SK-N-SH treated with all-trans-retinoic acid at 6 μM for 48 hours (cell line): ENCODE measurements at regions not wholly inside any gene's neighbourhood (a gene's known extent, or its start where the extent isn't known, plus 50 kb on each side); places are given as distances from the start of the nearest gene placed in this dataset.

Experiments
- ATAC-seq: fragments of 200-7000 bp; cut with Tn5 transposase; 3 replicates; pipeline ENCODE4 v1.9.1; 2020; ENCODE audit warnings: mild to moderate bottlenecking, moderate library complexity
- ARNTL ChIP-seq: fragments of 450-650 bp; formaldehyde crosslinking; IDR thresholded peaks from 2 replicates; pipeline ENCODE4 v1.5.0; 2020; ENCODE audit warnings: low read depth, mild to moderate bottlenecking, moderate library complexity, borderline replicate concordance
- BACH2 ChIP-seq: fragments of 250-450 bp; sonication (Bioruptor Pico); IDR thresholded peaks from 2 replicates; pipeline ENCODE4 v1.9.0; 2021; ENCODE audit warnings: mild to moderate bottlenecking, borderline replicate concordance
- CREB5 ChIP-seq: fragments of 250-450 bp; sonication (Bioruptor Pico); IDR thresholded peaks from 2 replicates; pipeline ENCODE4 v1.5.1; 2020; ENCODE audit warnings: low read depth, mild to moderate bottlenecking, moderate library complexity
- CSDC2 ChIP-seq: fragments of 250-450 bp; sonication (Bioruptor Pico); IDR thresholded peaks from 2 replicates; pipeline ENCODE4 v1.5.0; 2020; ENCODE audit warnings: mild to moderate bottlenecking, moderate library complexity
- CSRNP3 ChIP-seq: fragments of 250-450 bp; sonication (Bioruptor Pico); IDR thresholded peaks from 2 replicates; pipeline ENCODE4 v1.5.1; 2021; ENCODE audit warnings: mild to moderate bottlenecking, moderate library complexity
- ESRRG ChIP-seq: fragments of 250-450 bp; sonication (Bioruptor Pico); IDR thresholded peaks from 2 replicates; pipeline ENCODE4 v1.6.1; 2021; ENCODE audit warnings: mild to moderate bottlenecking
- ISL1 ChIP-seq: fragments of 250-450 bp; sonication (Bioruptor Pico); IDR thresholded peaks from 2 replicates; pipeline ENCODE4 v2.1.2; 2022; ENCODE audit warnings: mild to moderate bottlenecking, moderate library complexity
- OSR1 ChIP-seq: fragments of 250-450 bp; sonication (Bioruptor Pico); IDR thresholded peaks from 2 replicates; pipeline ENCODE4 v1.8.0; 2022; ENCODE audit warnings: moderate library complexity, mild to moderate bottlenecking, inconsistent platforms
- PATZ1 ChIP-seq: fragments of 250-450 bp; sonication (Bioruptor Pico); IDR thresholded peaks from 2 replicates; pipeline ENCODE4 v1.8.0; 2020; ENCODE audit warnings: mild to moderate bottlenecking, moderate library complexity, borderline replicate concordance
- POU6F1 ChIP-seq: fragments of 250-450 bp; sonication (Bioruptor Pico); IDR thresholded peaks from 2 replicates; pipeline ENCODE4 v1.8.0; 2021; ENCODE audit warnings: low read depth, mild to moderate bottlenecking, moderate library complexity, borderline replicate concordance
- PPARA ChIP-seq: fragments of 250-450 bp; sonication (Bioruptor Pico); IDR thresholded peaks from 2 replicates; pipeline ENCODE4 v1.5.0; 2020; ENCODE audit warnings: mild to moderate bottlenecking, borderline replicate concordance
- RARB ChIP-seq: fragments of 250-450 bp; sonication (Bioruptor Pico); IDR thresholded peaks from 2 replicates; pipeline ENCODE4 v1.8.0; 2021; ENCODE audit warnings: mild to moderate bottlenecking, moderate library complexity
- SNAI2 ChIP-seq: fragments of 250-450 bp; sonication (Bioruptor Pico); IDR thresholded peaks from 2 replicates; pipeline ENCODE4 v1.5.0; 2020; ENCODE audit warnings: mild to moderate bottlenecking, moderate library complexity
- TCF4 ChIP-seq: fragments of 250-450 bp; sonication (Bioruptor Pico); IDR thresholded peaks from 2 replicates; pipeline ENCODE4 v1.8.0; 2021; ENCODE audit warnings: mild to moderate bottlenecking, moderate library complexity, borderline replicate concordance
- TOX ChIP-seq: fragments of 250-450 bp; sonication (Bioruptor Pico); IDR thresholded peaks from 2 replicates; pipeline ENCODE4 v1.8.0; 2021; ENCODE audit warnings: mild to moderate bottlenecking, moderate library complexity, borderline replicate concordance
- TSHZ2 ChIP-seq: fragments of 250-450 bp; sonication (Bioruptor Pico); IDR thresholded peaks from 2 replicates; pipeline ENCODE4 v1.5.0; 2020; ENCODE audit warnings: mild to moderate bottlenecking, moderate library complexity
- ZC3H10 ChIP-seq: fragments of 250-450 bp; sonication (Bioruptor Pico); IDR thresholded peaks from 2 replicates; pipeline ENCODE4 v1.5.1; 2021; ENCODE audit warnings: mild to moderate bottlenecking, moderate library complexity
- ZFP3 ChIP-seq: fragments of 250-450 bp; sonication (Bioruptor Pico); IDR thresholded peaks from 2 replicates; pipeline ENCODE4 v1.5.0; 2020; ENCODE audit warnings: mild to moderate bottlenecking, moderate library complexity
- ZFP30 ChIP-seq: fragments of 450-650 bp; formaldehyde crosslinking; IDR thresholded peaks from 2 replicates; pipeline ENCODE4 v1.5.0; 2022; ENCODE audit warnings: mild to moderate bottlenecking, moderate library complexity
- ZNF565 ChIP-seq: fragments of 450-650 bp; formaldehyde crosslinking; conservative IDR thresholded peaks from 2 replicates; pipeline ENCODE4 v1.5.0; 2020; ENCODE audit warnings: low read depth, mild to moderate bottlenecking, moderate library complexity
- ZNF70 ChIP-seq: fragments of 450-650 bp; formaldehyde crosslinking; IDR thresholded peaks from 2 replicates; pipeline ENCODE4 v1.5.0; 2020; ENCODE audit warnings: mild to moderate bottlenecking, moderate library complexity
- ZNF8 ChIP-seq: fragments of 450-650 bp; formaldehyde crosslinking; IDR thresholded peaks from 2 replicates; pipeline ENCODE4 v1.5.0; 2020; ENCODE audit warnings: mild to moderate bottlenecking, moderate library complexity

GRCh38 chr14:71463807-71464206 lies 468.4 kb upstream of the RGS6 start:
- TF ChIP-seq ZFP3 (no peak), CREB5 (no peak), CSDC2 (CRISPR knock-in tag) (no peak), CSRNP3 (CRISPR knock-in tag) (no peak), POU6F1 (CRISPR knock-in tag) (no peak), TOX (CRISPR knock-in tag) (no peak), TCF4 (no peak), PATZ1 (CRISPR knock-in tag) (no peak), ZNF8 (no peak), ZFP30 (CRISPR knock-in tag) (no peak), TSHZ2 (CRISPR knock-in tag) (no peak), BACH2 (CRISPR knock-in tag) (no peak), ESRRG (CRISPR knock-in tag) (no peak), PPARA (CRISPR knock-in tag) (no peak), OSR1 (CRISPR knock-in tag) (no peak), ARNTL (CRISPR knock-in tag) (no peak), SNAI2 (CRISPR knock-in tag) (no peak), ZNF70 (no peak)
- no peak for ATAC-seq

GRCh38 chr14:71464840-71465239 lies 467.4 kb upstream of the RGS6 start:
- TF ChIP-seq ZNF70 (no peak), TSHZ2 (CRISPR knock-in tag) (no peak), BACH2 (CRISPR knock-in tag) (no peak), ISL1 (no peak), TCF4 (no peak), CREB5 (no peak), POU6F1 (CRISPR knock-in tag) (no peak), ZC3H10 (CRISPR knock-in tag) (no peak), PPARA (CRISPR knock-in tag) (no peak), ARNTL (CRISPR knock-in tag) (no peak), CSRNP3 (CRISPR knock-in tag) (no peak), ZFP3 (no peak), ZFP30 (CRISPR knock-in tag) (no peak), RARB (CRISPR knock-in tag) (no peak), OSR1 (CRISPR knock-in tag) (no peak), ZNF8 (no peak), ZNF565 (CRISPR knock-in tag) (no peak), SNAI2 (CRISPR knock-in tag) (no peak)

More at GRCh38 chr14:71464840-71465239, 467.4 kb upstream of the RGS6 start:
- no peak for ATAC-seq
